OCI-LY1 (cell line): ENCODE measurements at regions not wholly inside any gene's neighbourhood (a gene's known extent, or its start where the extent isn't known, plus 50 kb on each side); places are given as distances from the start of the nearest gene placed in this dataset.

Source experiments
- H2AFZ ChIP-seq: fragments of 200-600 bp; sonication (generic), shearing (Covaris generic); 2 replicates; pipeline ENCODE4 v1.6.0; 2014; ENCODE audit warnings: antibody characterized with exemption, mild to moderate bottlenecking, low read length
- H3F3A ChIP-seq: fragments of 200-600 bp; sonication (generic), shearing (Covaris generic); 2 replicates; pipeline ENCODE4 v1.6.0; 2014; ENCODE audit warnings: mild to moderate bottlenecking, antibody characterized with exemption, low read length, moderate library complexity; ENCODE audit not compliant: insufficient read depth
- H3K27ac ChIP-seq: fragments of 200-600 bp; sonication (generic); 2 replicates; pipeline ENCODE4 v1.5.1; 2014; ENCODE audit warnings: low read length, mixed run types, mild to moderate bottlenecking, low read depth; ENCODE audit not compliant: poor library complexity, severe bottlenecking
- H3K27me3 ChIP-seq: fragments of 200-600 bp; sonication (generic); 2 replicates; pipeline ENCODE4 v1.6.0; 2014; ENCODE audit warnings: antibody characterized with exemption, mild to moderate bottlenecking, low read length, moderate library complexity; ENCODE audit not compliant: insufficient read depth
- H3K36me3 ChIP-seq: fragments of 200-600 bp; sonication (generic); 2 replicates; pipeline ENCODE4 v1.6.1; 2014; ENCODE audit warnings: mild to moderate bottlenecking, antibody characterized with exemption, low read length, moderate library complexity, mixed read lengths; ENCODE audit not compliant: insufficient read depth
- H3K4me1 ChIP-seq: fragments of 200-600 bp; sonication (generic); 2 replicates; pipeline ENCODE4 v1.5.1; 2014; ENCODE audit warnings: mild to moderate bottlenecking, low read length, moderate library complexity; ENCODE audit not compliant: insufficient read depth, severe bottlenecking
- H3K4me2 ChIP-seq: fragments of 200-600 bp; sonication (generic), shearing (Covaris generic); 2 replicates; pipeline ENCODE4 v1.6.1; 2014; ENCODE audit warnings: low read length
- H3K4me3 ChIP-seq: fragments of 200-600 bp; sonication (generic); 2 replicates; pipeline ENCODE4 v1.5.1; 2014; ENCODE audit warnings: low read length, low read depth, mild to moderate bottlenecking, mixed read lengths; ENCODE audit not compliant: poor library complexity, severe bottlenecking
- H3K79me2 ChIP-seq: fragments of 200-600 bp; shearing (Covaris generic); 2 replicates; pipeline ENCODE4 v1.6.1; 2016; ENCODE audit warnings: mixed run types, low read length, mixed read lengths; ENCODE audit not compliant: insufficient read depth
- H3K9ac ChIP-seq: fragments of 200-600 bp; sonication (generic), shearing (Covaris generic); 2 replicates; pipeline ENCODE4 v1.6.1; 2014; ENCODE audit warnings: mild to moderate bottlenecking, low read length, mixed read lengths
- H3K9me2 ChIP-seq: fragments of 200-600 bp; sonication (generic), shearing (Covaris generic); 2 replicates; pipeline ENCODE4 v1.6.1; 2014; ENCODE audit warnings: low read depth, mild to moderate bottlenecking, low read length, mixed read lengths
- H3K9me3 ChIP-seq: fragments of 200-600 bp; shearing (Covaris generic); 2 replicates; pipeline ENCODE4 v1.6.1; 2014; ENCODE audit warnings: low read length, mixed read lengths
- H4K20me1 ChIP-seq: fragments of 200-600 bp; sonication (generic), shearing (Covaris generic); 2 replicates; pipeline ENCODE4 v1.6.0; 2016; ENCODE audit warnings: mild to moderate bottlenecking, low read length; ENCODE audit not compliant: insufficient read depth
- CTCF ChIP-seq: fragments of 200-600 bp; sonication (generic), shearing (Covaris generic); IDR thresholded peaks from 2 replicates; pipeline ENCODE4 v1.5.1; 2017; ENCODE audit warnings: mild to moderate bottlenecking, antibody characterized with exemption, low read length, moderate library complexity, mixed read lengths
- EZH2 ChIP-seq: fragments of 200-600 bp; sonication (generic), shearing (Covaris generic); IDR thresholded peaks from 2 replicates; pipeline ENCODE4 v1.8.0; 2017; ENCODE audit warnings: borderline replicate concordance, mixed run types, mild to moderate bottlenecking, antibody characterized with exemption, low read length, moderate library complexity, mixed read lengths

DNA sequence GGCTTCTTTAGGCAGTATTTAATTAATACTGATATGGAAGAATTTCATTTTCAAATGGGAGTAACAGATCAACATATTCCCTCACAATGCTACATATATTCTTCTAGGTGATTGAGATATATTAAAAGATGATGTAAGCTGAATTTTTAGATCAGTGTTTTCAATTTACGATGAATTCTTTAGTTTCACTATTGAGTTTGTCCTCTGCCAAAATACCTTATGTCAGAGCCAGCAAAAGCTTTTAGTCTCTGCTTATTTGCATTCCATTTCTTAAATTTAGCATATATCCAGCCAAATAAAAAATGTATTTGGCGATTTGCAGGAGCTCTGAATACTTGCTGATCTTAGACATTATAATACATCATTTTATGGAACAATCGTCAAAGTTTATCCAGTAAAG, 144.3 kb downstream of the MOSPD2 start:
- Histone ChIP-seq H3K4me2 (no peak overlapping the region), H3K9ac (no peak overlapping the region), H3K36me3 (no peaks in the 10 kb centered on the region), H2AFZ (no peak overlapping the region), H3K9me2 (no peaks in the 10 kb centered on the region), H3K4me3 (no peak overlapping the region), H4K20me1 (no peaks in the 10 kb centered on the region), H3K79me2 (no peaks in the 10 kb centered on the region), H3F3A (no peaks in the 10 kb centered on the region), H3K27ac (no peak overlapping the region), H3K9me3 (no peaks in the 10 kb centered on the region), H3K27me3 (no peaks in the 10 kb centered on the region), H3K4me1 (no peaks in the 10 kb centered on the region)
- TF ChIP-seq CTCF: no peak
- no peak for TF ChIP-seq EZH2

GRCh38 chrX:15016051-15016450, 142.8 kb downstream of the MOSPD2 start:
- Histone ChIP-seq H3K4me2 (no peak overlapping the region), H3K9me2 (no peaks in the 10 kb centered on the region), H4K20me1 (no peaks in the 10 kb centered on the region), H3K36me3 (no peaks in the 10 kb centered on the region), H3K9me3 (no peaks in the 10 kb centered on the region), H3K4me3 (no peak overlapping the region), H2AFZ (no peak overlapping the region), H3K79me2 (no peaks in the 10 kb centered on the region), H3K4me1 (no peaks in the 10 kb centered on the region), H3K27ac (no peak overlapping the region), H3K9ac (no peak overlapping the region), H3K27me3 (no peaks in the 10 kb centered on the region), H3F3A (no peaks in the 10 kb centered on the region)
- TF ChIP-seq EZH2 (no peak), CTCF (no peak)

DNA sequence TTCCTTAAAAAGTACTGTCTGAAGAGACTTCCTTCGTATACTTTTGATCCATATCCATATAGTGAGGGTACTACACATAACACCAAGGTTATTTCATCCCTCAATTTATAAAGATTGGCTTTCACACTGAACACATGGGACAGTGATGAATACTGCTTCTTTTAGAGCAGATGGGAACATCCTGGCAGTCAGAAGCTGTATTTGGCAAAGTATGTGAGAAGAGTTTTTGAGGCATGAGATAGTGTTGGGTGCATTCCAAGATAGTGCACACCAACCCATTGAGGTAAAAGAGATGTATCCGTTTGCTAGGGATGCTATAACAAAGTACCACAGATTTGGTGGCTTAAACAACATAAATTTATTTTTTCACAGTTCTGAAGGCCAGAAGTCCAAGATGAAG, 141.1 kb downstream of the MOSPD2 start:
- H3K4me2 ChIP-seq: no peak overlapping the region
- H3K36me3 ChIP-seq: no peaks in the 10 kb centered on the region
- no peak for TF ChIP-seq CTCF
- TF ChIP-seq EZH2: no peak
- no peak overlapping the region for H3K27ac ChIP-seq
- no peak overlapping the region for H3K4me3 ChIP-seq
- H2AFZ ChIP-seq: no peak overlapping the region
- H3K27me3 ChIP-seq: no peaks in the 10 kb centered on the region
- H3F3A ChIP-seq: no peaks in the 10 kb centered on the region
- H3K4me1 ChIP-seq: no peaks in the 10 kb centered on the region
- no peaks in the 10 kb centered on the region for H3K79me2 ChIP-seq
- H3K9ac ChIP-seq: no peak overlapping the region
- H3K9me2 ChIP-seq: no peaks in the 10 kb centered on the region
- H3K9me3 ChIP-seq: no peaks in the 10 kb centered on the region
- H4K20me1 ChIP-seq: no peaks in the 10 kb centered on the region
